ENCODE measurements at regions not wholly inside any gene's neighbourhood (a gene's known extent, or its start where the extent isn't known, plus 50 kb on each side); places are given as distances from the start of the nearest gene placed in this dataset.
A peak's percentile ranks its signal among the peaks of the same experiment; 100 is the strongest.
"Not testable (repeated sequence)": the region's sequence is repeated elsewhere in the genome, so short reads cannot be mapped to it uniquely, and the experiment has no call there.

DNA sequence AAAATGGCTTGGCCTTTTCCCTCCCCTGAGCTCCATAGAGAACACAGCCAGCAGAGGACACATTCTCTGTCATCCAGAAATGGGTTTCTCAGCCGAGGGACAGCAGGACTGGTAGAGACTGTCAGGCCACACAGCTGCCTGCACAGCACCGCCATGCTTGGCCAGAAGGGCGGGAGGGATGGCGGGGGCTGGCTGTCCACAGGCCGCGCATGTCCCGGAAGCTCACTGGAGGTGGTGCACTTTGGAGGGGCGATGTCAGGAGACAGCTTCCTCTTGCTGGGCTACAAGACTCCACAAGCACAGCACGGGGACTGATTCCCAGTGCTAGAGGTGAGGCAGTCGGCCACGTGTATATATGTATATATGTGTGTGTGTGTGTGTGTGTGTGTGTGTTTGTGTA is 125.3 kb downstream of the GOLGA6L4 start:
- not testable (repeated sequence) for DNase-seq; H3K9me3 Mint-ChIP-seq; H3K27ac Mint-ChIP-seq; H3K36me3 Mint-ChIP-seq (ENCODE audit: low read depth); H3K27me3 Mint-ChIP-seq; H3K4me3 Mint-ChIP-seq; H3K4me1 Mint-ChIP-seq (ENCODE audit: low read depth)

DNA sequence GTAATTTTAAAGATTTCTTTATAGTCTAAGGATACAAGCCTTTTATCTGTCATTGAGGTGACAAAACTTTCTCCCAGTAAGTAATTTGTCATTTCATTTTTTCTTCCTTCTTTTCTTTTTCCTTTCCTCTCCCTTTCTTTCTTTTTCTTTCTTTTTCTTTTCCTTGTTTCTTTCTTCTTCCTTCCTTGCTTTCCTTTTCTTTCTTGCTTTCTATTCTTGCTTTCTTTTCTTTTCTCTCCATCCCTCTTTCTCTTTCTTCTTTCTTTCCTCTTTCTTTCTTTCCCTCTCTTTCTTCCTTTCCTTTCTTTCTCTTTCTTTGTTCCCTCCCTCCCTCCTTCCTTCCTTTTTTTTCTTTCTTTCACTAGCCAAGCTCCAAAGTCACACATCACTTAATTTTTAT is 148.8 kb downstream of the GOLGA6L4 start:
- not testable (repeated sequence) for H3K4me3 Mint-ChIP-seq; H3K27ac Mint-ChIP-seq; DNase-seq; H3K4me1 Mint-ChIP-seq (ENCODE audit: low read depth); H3K36me3 Mint-ChIP-seq (ENCODE audit: low read depth); H3K9me3 Mint-ChIP-seq
- peaks cover 30% of the 10 kb centered on the region for H3K27me3 Mint-ChIP-seq

DNA sequence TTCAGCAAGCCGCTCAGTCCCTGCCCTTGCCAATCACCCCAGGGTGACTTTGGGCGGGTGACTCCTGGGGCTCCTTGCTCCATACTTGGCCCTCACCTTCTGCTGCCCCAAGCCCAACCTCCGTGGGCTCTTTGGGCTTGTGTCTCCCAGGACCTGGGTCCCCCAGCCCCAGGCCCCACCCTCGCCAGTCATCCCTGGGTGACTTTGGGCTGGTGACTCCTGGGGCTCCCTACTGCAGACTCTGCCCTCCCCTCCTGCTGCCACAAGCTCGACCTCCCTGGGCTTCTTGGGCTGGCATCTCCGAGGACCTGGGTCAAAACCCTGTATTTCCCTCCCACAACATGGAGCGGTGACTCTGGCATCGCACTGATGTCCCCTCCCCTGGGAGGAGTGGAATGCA is 151.5 kb downstream of the GOLGA6L4 start:
- no peaks in the 10 kb centered on the region for H3K36me3 Mint-ChIP-seq (ENCODE audit: low read depth)
- peaks cover 52% of the 10 kb centered on the region for H3K27me3 Mint-ChIP-seq
- no peak overlapping the region for H3K4me3 Mint-ChIP-seq
- H3K9me3 Mint-ChIP-seq, result no peaks in the 10 kb centered on the region
- DNase-seq, result no peak
- H3K27ac Mint-ChIP-seq, result no peak overlapping the region
- no peaks in the 10 kb centered on the region for H3K4me1 Mint-ChIP-seq (ENCODE audit: low read depth)

DNA sequence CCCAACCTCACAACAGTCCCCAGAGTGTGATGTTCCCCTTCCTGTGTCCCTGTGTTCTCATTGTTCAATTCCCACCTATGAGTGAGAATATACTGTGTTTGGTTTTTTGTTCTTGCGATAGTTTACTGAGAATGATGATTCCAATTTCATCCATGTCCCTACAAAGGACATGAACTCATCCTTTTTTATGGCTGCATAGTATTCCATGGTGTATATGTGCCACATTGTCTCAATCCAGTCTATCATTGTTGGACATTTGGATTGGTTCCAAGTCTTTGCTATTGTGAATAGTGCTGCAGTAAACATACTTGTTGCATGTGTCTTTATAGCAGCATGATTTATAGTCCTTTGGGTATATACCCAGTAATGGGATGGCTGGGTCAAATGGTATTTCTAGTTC is 152.6 kb downstream of the GOLGA6L4 start:
- not testable (repeated sequence) for H3K4me3 Mint-ChIP-seq; H3K9me3 Mint-ChIP-seq; H3K4me1 Mint-ChIP-seq (ENCODE audit: low read depth); DNase-seq; H3K36me3 Mint-ChIP-seq (ENCODE audit: low read depth); H3K27ac Mint-ChIP-seq
- H3K27me3 Mint-ChIP-seq, result peaks cover 52% of the 10 kb centered on the region

DNA sequence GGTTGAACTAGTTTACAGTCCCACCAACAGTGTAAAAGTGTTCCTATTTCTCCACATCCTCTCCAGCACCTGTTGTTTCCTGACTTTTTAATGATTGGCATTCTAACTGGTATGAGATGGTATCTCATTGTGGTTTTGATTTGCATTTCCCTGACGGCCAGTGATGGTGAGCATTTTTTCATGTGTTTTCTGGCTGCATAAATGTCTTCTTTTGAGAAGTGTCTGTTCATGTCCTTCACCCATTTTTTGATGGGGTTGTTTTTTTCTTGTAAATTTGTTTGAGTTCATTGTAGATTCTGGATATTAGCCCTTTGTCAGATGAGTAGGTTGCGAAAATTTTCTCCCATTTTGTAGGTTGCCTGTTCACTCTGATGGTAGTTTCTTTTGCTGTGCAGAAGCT is 153.1 kb downstream of the GOLGA6L4 start:
- not testable (repeated sequence) for H3K4me1 Mint-ChIP-seq (ENCODE audit: low read depth); H3K4me3 Mint-ChIP-seq; H3K9me3 Mint-ChIP-seq; DNase-seq; H3K36me3 Mint-ChIP-seq (ENCODE audit: low read depth); H3K27ac Mint-ChIP-seq
- H3K27me3 Mint-ChIP-seq, result peaks cover 52% of the 10 kb centered on the region

DNA sequence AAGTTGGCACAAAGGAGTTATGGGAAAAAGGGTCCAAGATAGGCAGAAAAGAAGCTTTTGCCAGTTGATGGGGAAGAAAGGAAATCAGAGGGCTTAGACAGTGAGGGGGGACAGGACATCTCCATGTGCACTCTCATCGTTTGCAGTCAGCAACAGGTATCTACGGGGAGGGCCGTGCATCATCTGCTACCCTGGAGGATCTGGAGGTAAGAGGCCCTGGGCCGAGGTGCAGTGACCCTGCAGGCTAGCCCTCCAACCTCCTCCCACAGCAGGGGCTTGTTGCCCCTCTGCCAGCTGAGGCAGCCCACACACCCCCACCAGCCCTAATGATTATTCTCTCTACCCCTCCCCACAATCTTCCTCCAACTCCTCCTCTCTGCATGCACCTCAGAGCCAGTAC is 154.8 kb downstream of the GOLGA6L4 start:
- H3K36me3 Mint-ChIP-seq (ENCODE audit: low read depth); H3K4me3 Mint-ChIP-seq; H3K27ac Mint-ChIP-seq; H3K9me3 Mint-ChIP-seq; DNase-seq; H3K4me1 Mint-ChIP-seq (ENCODE audit: low read depth): not testable (repeated sequence)
- H3K27me3 Mint-ChIP-seq, result peaks cover 48% of the 10 kb centered on the region

DNA sequence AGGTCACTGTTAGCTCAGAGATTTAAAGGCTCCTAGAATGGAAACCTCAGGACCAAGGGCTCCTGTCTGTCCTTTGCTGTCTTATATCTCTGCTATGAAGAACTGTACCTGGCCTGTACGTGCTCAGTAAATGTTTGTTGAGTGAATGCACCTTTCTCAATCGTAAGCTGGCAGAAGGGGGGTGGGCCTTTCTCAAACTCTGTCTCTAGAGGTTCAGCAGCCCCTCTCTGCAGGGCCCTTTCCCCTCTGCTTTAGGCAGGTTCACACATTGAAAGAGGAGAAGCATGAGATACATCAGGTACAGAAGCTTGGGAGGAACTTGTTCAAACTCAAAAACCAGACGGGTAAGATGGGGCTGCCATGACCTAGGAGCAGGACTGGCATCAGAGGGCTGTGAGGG is 155.6 kb downstream of the GOLGA6L4 start:
- peaks cover 48% of the 10 kb centered on the region for H3K27me3 Mint-ChIP-seq
- no peak overlapping the region for H3K27ac Mint-ChIP-seq
- H3K4me1 Mint-ChIP-seq (ENCODE audit: low read depth), result no peaks in the 10 kb centered on the region
- H3K4me3 Mint-ChIP-seq, result no peak overlapping the region
- H3K9me3 Mint-ChIP-seq, result no peaks in the 10 kb centered on the region
- no peak for DNase-seq
- H3K36me3 Mint-ChIP-seq (ENCODE audit: low read depth), result no peaks in the 10 kb centered on the region

DNA sequence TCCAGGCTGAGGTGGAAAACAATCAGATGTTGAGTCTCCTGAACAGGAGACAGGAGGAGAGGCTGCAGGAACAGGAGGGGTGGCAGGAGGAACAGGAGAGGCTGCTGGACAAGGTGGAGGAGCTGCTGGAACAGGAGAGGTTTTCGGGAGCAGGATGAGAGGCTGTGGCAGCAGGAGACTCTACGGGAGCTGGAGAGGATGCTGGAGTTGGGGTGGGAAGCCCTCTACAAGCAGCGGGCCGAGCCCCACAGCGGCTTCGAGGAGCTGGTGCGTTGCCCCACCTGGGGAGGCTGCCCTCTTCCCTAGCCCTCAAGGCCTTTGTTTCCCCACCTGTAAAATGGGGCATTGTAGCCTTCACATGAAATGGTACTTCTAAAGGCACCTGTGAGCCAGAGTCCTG is 156.4 kb downstream of the GOLGA6L4 start:
- not testable (repeated sequence) for H3K4me1 Mint-ChIP-seq (ENCODE audit: low read depth); H3K4me3 Mint-ChIP-seq; DNase-seq; H3K27ac Mint-ChIP-seq; H3K36me3 Mint-ChIP-seq (ENCODE audit: low read depth); H3K9me3 Mint-ChIP-seq
- H3K27me3 Mint-ChIP-seq, result peaks cover 45% of the 10 kb centered on the region

DNA sequence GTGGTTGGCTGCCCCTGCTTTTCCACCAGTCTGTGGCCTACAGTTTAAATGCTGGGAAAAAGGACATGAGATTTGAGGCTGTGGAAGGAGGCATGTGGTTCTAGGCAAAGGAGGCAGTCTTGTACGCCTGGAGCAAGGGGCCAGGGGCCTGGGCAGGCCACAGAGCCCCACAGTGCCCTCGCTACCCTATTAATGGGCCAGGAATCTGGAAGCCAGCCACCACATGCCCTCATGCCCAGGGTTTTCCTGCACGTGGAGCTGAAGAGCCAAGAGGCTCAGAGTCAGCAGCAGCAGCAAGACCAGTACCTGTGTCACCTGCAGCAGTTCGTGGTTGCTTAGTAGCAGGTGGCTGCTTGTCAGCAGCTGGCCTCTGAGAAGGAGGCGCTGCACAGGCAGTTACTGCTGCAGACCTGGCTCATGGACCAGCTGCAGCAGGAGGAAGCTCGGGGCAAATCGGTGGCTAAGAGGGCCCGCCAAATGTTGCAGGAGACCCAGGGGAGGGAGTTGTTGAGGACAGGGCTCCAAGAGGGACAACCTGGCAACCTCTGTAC is 157.9 kb downstream of the GOLGA6L4 start:
- peak; percentile 21 for DNase-seq
- H3K27me3 Mint-ChIP-seq, result peaks cover 34% of the 10 kb centered on the region
- H3K4me3 Mint-ChIP-seq; H3K36me3 Mint-ChIP-seq (ENCODE audit: low read depth); H3K4me1 Mint-ChIP-seq (ENCODE audit: low read depth); H3K27ac Mint-ChIP-seq; H3K9me3 Mint-ChIP-seq: not testable (repeated sequence)

DNA sequence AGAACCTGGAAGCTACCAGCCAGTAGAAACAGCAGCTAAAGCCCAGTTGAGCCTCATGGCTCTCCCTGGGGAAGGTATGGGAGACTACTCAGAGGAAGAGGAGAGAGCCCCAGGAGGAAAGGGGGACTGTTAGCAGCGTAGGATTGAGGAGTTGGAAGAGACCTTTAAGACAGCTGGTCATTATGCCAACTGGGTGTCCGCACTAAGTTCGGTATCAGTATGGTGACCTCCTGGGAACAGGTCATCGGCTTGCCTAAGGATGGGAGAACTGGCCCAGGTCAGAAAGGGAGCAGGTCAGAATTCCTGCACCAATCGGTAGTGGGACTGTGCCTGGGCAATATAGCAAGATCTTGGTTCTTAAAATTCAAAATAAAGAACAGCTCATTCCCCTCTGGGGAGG is 158.4 kb downstream of the GOLGA6L4 start:
- not testable (repeated sequence) for H3K4me3 Mint-ChIP-seq; H3K4me1 Mint-ChIP-seq (ENCODE audit: low read depth); H3K9me3 Mint-ChIP-seq; H3K27ac Mint-ChIP-seq; H3K36me3 Mint-ChIP-seq (ENCODE audit: low read depth)
- peaks cover 31% of the 10 kb centered on the region for H3K27me3 Mint-ChIP-seq
- peak; percentile 18 for DNase-seq

DNA sequence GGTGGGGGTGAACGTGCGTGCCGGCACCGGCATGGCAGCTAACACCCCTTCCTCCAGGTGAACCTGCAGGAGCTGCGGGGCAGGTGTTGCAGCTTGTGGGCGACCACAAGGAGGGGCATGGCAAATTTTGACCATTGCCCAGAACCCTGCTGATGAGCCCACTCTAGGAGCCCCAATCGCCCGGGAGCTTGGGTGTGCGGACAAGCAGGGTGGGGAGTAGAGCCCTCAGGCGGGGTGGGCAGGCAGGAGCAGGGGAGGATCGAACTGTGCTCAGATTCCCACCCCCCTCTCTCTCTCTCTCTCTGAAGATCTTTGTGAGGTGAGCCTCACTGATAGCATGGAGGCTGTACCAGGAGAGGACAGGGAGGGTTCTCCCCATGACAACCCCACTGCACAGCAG is 159.8 kb downstream of the GOLGA6L4 start:
- not testable (repeated sequence) for DNase-seq; H3K27ac Mint-ChIP-seq; H3K36me3 Mint-ChIP-seq (ENCODE audit: low read depth); H3K4me3 Mint-ChIP-seq; H3K9me3 Mint-ChIP-seq; H3K4me1 Mint-ChIP-seq (ENCODE audit: low read depth)
- peaks cover 17% of the 10 kb centered on the region for H3K27me3 Mint-ChIP-seq

DNA sequence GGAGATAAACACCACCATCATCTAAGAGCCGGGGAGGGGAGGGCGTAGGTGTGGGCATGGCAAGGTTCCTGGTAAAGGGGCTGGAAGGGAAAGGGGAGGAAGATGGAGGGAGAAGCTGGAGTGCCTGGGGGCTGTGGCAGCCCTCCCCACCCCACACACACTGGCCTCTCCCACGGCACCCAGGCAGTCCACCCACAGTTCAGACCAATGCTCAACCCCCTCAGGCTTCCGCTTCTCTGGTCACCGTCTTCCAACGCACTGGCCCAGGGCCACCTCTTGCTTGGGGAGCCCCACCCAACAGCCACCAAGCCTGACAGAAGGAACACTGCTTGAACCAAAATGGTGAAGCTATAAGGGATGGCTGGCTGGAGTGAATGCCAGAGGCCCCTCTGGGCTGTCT is 160.3 kb downstream of the GOLGA6L4 start:
- H3K36me3 Mint-ChIP-seq (ENCODE audit: low read depth); H3K27ac Mint-ChIP-seq; DNase-seq; H3K4me1 Mint-ChIP-seq (ENCODE audit: low read depth); H3K9me3 Mint-ChIP-seq; H3K4me3 Mint-ChIP-seq: not testable (repeated sequence)
- H3K27me3 Mint-ChIP-seq, result peaks cover 15% of the 10 kb centered on the region

DNA sequence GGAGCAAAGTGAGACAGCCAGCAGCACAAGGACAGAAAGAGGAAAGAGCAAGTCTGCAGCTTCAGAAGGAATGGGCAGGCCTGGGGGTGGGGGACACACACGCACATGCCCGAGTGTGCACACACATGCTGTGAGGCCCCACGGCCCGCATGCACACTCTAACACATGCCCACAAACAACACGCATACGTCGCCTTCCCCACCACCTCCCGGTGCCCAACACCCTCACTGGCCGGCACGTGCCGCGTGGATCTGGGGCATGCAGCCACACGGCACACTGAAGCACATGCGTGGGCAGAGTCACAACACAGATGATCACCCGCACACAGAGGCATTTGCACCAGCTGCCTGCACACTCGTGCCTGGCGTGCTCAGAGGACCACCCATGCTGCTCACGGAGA is 161.5 kb downstream of the GOLGA6L4 start:
- H3K4me1 Mint-ChIP-seq (ENCODE audit: low read depth); H3K4me3 Mint-ChIP-seq; H3K9me3 Mint-ChIP-seq; DNase-seq; H3K36me3 Mint-ChIP-seq (ENCODE audit: low read depth); H3K27me3 Mint-ChIP-seq; H3K27ac Mint-ChIP-seq: not testable (repeated sequence)

DNA sequence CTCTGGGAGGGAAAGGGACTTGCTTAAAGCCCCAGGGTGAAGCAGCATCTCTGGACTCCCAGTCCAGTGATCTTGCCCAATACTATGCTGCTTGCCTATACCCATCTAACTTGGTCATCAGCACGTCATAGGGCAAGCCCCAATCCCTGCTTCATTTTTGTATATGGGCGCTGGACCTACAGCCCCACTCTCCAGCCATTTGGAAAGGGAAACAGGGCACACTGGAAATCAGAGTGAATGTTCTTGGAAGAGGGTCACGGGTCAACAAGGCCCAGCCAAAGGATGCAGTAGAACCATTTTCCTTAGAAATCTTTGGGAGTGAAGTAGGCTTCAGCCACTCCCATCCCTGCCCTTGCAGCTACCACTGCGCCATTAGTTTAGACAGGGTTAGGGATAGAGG is 162.5 kb downstream of the GOLGA6L4 start:
- not testable (repeated sequence) for H3K36me3 Mint-ChIP-seq (ENCODE audit: low read depth); H3K4me1 Mint-ChIP-seq (ENCODE audit: low read depth); H3K9me3 Mint-ChIP-seq; H3K4me3 Mint-ChIP-seq; DNase-seq; H3K27me3 Mint-ChIP-seq; H3K27ac Mint-ChIP-seq

DNA sequence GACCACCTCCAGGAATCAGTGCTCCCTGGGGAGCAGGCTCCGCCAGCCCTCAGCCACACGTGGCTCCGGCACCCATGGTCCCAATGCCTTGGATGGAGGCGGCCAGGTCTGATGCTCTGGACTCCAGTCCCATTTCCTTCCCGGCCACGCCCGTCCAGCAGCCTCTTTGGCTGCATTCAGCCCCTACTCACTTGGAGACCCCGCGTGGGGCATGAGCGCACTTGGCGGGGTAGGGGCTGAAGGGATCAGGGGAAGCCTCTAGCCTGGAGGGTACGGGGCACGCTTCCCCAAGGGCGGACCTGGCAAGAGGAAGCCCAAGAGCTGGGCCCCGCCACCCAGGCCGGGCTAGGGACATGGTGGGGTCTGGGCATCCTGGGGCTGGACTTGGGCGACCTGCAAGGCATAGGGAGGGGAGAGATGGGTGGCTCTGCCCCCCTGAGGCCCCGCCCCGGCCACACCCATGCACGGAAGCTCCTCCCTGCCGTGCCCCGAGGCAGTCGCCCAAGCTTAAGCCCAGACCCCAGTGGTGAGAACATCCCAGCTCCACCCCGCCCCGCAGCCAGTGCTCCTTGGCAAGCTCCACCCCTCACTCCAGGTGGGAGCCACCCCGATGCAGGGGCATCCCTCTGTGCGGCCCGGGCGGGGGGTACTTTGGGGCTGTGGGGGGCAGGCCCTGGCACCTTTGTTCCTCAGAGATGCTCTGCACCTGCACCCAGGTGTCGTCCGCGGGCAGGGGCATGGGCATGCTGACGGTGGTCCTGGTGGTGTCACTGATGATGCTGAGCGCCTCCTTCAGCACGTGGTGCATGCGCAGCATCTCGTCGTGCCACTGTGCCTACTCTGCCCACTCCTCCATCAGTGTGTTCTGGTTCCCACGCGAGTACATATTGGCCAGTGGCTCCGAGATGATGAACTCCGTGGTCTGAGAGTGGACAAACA is 163.5 kb downstream of the GOLGA6L4 start:
- no peaks in the 10 kb centered on the region for H3K4me1 Mint-ChIP-seq (ENCODE audit: low read depth)
- no peaks in the 10 kb centered on the region for H3K9me3 Mint-ChIP-seq
- H3K27me3 Mint-ChIP-seq, result peaks cover under 1% of the 10 kb centered on the region
- H3K27ac Mint-ChIP-seq, result no peak overlapping the region
- H3K4me3 Mint-ChIP-seq, result no peak overlapping the region
- H3K36me3 Mint-ChIP-seq (ENCODE audit: low read depth), result no peaks in the 10 kb centered on the region
- DNase-seq, result peak; percentile 20

Measured in activated T-cell treated with anti-CD3 and anti-CD28 coated beads, Interleukin-2, amount 50 U/mL, for 24 hours (primary cell).